ENCODE measurements at regions not wholly inside any gene's neighbourhood (a gene's known extent, or its start where the extent isn't known, plus 50 kb on each side); places are given as distances from the start of the nearest gene placed in this dataset.

GRCh38 chr4:22237846-22238494, 277.9 kb downstream of the ADGRA3 start:
- TF ChIP-seq CTCF (IDR thresholded peaks at IDR 0.05; ENCODE audit: extremely low read depth in 1 of 2, insufficient read depth in 1 of 2, low read depth in 1 of 2, low read length in 2 of 2) (no peak), MAX (IDR thresholded peaks at IDR 0.05; ENCODE audit: insufficient read depth, insufficient read length) (no peak)

Data from endothelial cell of umbilical vein (primary cell).